ENCODE measurements at regions not wholly inside any gene's neighbourhood (a gene's known extent, or its start where the extent isn't known, plus 50 kb on each side); places are given as distances from the start of the nearest gene placed in this dataset.

DNA sequence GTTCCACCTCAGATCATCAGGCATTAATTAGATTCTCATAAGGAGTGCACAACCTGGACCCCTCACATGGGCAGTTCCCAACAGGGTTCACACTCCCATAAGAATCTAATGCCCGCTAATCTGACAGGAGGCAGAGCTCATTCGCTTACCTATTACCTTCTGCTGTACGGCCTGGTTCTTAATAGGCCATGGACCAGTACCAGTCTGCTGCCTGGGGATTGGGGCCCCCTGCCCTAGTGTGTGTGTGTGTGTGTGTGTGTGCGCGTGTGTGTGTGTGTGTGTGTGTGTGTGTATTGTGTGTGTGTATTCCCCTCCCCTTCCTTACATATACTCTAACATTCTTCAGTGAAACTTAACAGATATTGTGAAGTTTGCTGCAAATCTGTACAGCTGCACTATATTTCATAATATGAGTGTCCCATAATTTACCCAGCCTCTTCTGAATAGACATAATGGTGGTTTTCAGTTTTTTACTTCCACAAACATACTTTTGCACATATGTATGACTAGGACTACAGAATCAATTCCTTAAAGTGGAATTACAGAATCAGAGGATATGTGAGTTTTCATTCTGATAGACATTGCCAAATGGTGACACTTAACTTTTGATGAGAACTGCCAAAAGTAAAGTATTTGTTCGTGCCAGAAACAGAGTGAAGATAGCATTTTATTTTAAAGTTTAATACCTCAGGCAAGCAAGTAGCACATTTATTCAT, 205.2 kb upstream of the EEA1 start:
- DNase-seq (ENCODE audit: low read depth) = no peak

DNA sequence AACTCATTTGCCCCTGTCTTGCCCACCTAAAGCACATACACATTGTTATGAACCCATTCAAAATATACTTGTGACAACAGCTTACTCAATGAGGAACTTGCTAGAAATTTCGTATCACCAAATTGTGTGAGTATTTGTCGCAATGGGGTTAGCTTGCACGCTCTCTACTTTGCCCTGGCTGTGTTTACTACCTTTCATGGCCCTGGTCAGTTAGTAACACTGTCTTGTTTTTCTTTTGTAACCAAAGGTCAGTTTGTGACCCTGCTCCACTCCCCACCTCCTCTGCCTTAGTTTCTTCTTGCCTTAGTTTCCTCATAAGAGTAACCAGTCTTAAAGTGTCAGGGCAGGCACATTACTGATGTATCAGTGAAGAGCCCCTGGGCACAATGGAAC, 205.8 kb upstream of the EEA1 start:
- DNase-seq (ENCODE audit: low read depth) = no peak

DNA sequence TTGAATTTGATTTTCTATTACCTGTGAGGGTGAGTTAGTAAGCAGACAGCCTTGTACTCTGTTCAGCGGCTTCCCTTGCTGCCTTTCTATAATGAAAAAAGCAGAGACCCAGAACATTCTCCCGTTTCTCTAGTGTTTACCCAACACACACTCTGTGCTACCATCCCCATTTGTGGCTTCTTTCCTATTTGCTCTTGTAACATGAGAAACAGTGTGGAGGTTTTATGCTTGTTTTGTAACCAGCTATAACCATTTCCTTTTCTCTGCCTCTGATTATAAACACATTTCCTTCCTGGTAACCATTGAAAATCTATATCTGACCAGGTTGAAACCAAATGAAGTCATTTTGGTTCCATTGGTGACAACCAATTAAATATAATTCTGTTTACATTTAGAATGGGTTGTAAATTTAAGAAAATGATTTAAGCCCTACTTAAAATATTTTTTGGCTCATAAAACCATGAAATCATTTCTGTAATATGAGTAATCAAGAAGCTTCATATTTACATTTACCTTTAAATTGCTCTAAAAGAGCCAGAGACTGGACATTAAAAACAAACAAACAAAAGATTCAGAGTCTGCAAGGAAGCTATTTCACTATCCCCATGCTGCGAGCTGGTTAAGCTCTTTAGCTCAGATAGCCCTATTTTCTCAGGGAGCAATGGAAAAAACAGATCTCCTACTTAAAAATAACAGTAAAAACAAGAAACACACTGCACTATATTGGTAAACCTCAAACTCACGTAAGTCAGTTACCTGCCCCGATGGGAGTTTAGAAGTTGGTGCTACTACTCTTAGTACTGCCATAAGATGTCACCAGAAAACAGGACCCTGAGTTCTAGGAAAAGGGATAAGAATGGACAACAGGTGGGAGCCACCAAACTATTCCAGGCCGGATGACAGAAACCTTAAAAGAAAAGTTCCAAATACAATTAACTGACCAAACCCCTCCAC, 206.5 kb upstream of the EEA1 start:
- DNase-seq (ENCODE audit: low read depth) = no peak

DNA sequence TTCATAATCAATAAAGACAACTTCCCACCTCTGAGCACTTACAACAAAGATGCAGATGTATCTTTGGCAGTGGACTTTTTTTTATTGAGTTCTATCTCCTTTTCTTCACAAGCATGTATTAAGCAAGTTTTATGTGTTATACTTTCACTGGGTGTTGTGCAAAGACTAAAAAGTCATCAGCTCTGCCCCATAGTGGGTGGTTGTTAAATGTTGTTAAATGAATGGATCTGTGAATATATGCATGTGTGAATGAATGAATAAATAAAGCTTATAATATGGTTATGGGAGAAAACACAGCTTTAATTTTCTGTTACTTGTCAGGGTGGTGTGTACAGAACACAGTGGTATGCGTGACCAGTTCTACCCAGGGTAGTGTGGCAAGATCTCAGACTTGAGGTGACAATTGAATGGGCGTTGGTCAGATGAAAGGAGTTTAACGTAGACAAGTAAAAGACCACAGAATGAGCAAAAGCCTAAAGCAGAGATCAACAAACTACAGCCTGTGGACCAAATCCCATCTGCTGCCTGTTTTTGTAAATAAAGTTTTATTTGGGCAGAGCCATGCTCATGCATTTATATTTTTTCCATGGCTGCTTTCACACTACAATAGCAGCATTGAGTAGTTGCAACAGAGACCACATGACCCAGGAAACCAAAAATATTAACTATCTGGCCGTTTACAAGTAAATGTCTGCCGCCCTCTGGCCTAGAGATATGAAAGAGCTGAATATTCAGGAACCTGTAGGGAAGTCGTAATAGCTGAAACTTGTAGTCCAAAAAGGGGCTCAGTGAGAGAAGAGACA, 207.4 kb upstream of the EEA1 start:
- DNase-seq (ENCODE audit: low read depth) = no peak

DNA sequence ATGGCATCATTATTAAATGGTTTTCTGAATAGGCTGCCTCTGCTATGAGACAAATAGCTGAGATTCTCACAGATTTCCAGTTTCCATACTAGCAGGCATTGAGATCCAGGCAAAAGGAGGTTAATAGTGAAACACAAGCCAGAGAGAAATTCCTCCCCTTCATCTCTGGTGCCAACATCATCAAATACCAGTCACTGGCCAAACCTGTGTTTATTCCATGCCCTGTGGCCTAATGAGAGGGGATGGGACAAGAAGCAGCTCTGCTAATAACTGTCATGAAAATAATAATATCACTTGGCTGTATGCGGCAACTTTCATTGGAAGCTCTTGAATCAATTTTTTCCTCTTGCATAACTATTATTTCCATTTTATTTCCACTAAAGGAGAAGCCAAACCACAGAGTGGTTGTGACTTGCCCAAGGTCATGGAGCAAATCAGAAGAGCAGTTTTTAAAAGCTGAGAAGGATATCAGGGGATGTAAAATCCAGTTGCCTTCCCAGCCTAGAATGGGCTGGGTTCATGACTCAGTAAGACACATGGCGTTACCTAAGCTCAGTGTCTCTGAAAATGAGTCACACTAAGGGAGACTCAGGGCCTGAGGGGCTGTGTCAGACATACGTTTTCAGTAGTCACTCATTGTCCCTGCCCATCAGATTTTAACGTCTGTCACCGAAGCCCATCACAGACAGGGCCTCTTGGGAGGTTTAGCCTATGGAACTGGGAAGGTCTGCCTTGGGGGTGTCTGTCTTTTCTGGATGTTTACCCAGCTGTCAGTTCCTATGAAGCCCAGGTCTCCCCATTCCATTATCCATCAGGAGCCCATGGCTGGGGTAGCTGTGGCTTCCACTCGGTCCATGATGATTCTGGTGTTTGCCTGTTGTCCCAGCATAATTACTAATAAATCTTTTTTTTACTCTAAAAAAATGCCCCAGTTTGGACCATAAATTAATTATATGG, 208.8 kb upstream of the EEA1 start:
- DNase-seq (ENCODE audit: low read depth) = peak; percentile 49

DNA sequence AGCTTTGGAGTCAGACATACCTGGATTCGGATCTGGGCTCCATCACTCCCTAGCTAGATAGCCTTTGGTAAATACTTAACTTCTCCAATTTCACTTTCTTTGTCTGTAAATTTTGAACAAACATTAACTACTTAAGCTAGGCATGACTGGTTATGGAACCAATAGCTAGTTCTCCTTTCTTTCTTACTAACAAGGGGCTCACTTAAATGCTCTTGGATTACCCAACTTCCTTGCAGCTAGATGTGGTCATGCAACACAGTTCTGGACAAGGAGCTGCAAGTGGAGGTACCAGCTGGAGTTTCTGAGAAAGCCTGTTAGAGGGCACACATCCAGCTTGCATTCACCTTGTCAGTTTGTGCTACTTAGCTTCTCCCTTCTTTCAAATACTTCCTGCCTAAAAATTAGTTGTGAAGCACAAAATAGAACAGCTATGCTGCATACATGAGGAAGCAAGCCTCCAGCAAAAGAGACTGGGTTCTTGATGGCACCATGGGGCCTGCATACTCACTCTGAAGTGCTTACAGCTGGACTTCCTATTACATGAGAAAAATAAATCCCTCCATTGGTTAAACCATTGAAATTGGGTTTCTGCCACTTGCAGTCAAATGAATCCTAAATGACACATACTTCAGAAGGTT, 210.1 kb upstream of the EEA1 start:
- DNase-seq (ENCODE audit: low read depth) = no peak

DNA sequence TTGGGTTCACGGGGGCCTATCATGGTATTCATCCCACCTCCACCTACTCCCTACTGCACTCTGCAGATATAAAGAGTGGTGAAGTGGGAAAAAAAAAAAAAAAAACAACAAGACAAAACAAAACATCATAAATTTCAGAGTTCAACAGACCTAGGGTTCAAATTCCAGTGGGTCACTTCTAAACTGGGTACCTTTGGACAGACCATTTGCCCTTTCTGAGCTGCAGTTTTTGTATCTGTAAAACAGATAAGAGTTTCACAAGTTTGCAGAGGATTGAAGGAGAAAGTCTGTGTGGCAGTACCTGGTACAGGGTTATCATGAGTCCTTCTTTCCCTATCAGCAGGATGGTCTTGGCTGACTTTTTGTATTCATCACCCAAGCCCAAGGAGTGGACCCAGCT, 211.2 kb upstream of the EEA1 start:
- DNase-seq (ENCODE audit: low read depth) = no peak

DNA sequence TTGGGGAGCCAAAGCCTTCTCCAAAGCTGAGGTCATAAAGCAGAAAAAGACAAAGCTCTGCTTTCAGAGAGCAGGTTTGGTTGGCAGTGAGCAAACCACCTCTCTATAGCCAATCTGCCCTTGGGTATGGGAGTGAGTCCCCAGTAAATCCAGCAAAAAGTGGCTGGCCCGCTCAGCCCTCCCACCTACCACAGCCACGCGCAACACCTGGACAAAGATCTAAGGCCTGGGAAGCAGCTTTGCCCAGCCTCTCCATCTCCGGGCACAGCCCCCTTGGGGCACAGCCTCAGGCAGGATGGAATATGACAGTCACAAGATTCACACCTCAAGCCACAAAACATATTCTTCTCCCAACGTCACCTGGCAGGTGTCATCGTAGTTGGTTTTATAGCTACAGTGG, 211.7 kb upstream of the EEA1 start:
- no peak for DNase-seq (ENCODE audit: low read depth)

DNA sequence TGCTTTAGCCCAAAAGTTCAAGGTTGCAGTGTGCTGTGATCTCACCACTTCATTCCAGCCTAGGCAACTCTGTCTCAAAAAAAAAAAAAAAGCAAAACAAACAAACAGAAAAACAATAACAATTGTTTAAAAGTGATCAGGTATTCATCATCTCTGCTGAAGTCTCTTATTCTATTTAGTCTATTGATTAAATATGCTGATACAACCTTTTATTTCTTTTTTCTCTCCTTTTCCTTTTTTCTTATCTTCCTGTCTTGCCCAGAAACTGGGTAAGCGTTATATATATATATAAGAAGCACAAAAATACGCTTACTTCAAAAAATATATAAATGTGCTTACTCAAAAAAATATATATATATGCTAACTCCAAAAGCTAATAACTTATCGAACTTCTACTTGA, 213.8 kb upstream of the EEA1 start:
- no peak for DNase-seq (ENCODE audit: low read depth)

DNA sequence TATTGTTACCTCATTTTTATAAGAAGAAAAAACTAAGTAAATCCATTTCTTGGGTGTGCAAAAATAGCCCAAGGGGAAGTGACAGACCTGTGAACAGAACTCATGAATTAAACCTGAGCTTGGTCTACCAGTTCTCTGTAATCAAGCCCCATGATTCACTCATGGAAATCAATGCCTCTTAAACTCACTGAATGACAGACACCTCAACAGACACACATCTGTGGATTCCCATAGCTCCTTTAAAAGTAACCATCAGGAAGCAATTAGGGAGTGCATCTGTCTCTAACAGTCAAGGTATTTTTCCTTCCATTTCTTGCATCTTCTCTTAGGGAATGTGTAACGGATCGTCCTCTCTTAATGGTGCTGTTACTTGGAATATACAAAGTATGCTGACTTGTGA, 215.0 kb upstream of the EEA1 start:
- no peak for DNase-seq (ENCODE audit: low read depth)

DNA sequence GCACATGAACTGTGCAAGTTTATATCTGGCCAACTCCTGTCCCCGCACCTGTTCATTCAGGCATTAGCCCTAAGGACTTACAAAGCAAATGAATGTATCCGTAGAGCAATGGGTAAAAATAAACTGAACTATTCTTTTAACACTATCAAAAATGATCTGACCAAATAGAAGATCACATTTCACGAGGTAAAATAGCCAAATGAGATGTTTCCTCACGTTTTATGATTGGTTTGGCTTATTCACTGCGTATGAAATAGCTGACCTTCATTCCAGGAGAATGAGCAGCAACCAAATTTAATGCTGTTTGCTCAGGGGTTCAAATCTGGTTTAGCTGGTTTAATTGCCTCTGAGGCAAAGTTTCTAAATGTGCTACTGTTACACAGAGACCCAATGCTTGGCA, 216.0 kb upstream of the EEA1 start:
- no peak for DNase-seq (ENCODE audit: low read depth)

DNA sequence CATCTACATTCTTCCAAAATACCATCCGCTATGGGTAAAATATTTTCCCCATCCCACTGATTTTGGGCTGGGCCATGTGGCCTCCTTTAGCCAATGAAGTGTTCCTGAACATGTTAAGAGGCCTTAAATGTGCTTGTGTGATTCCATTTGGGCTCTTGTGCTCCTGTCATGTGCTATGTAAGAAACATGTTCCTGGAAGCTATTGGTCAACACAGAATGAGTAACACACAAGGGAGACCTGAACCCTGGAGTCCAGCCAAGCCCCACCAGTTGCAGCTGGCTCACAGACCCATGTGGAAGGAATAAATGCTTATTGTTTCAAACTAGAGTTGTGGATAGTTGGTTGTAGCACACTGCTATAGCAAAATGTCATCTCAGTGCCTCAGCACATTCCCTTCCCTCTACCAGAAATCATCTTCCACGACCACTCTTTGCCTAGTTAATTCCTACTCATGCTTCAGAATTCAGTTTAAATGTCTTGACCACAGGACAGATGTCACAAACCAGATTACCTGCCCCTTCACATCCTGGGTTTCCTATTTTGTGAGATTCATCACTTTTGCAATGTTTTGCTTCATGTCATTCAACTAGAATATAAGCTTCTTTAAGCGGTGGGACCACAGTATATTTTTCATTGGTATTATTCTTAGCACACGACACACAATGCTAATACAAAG, 217.3 kb upstream of the EEA1 start:
- no peak for DNase-seq (ENCODE audit: low read depth)

DNA sequence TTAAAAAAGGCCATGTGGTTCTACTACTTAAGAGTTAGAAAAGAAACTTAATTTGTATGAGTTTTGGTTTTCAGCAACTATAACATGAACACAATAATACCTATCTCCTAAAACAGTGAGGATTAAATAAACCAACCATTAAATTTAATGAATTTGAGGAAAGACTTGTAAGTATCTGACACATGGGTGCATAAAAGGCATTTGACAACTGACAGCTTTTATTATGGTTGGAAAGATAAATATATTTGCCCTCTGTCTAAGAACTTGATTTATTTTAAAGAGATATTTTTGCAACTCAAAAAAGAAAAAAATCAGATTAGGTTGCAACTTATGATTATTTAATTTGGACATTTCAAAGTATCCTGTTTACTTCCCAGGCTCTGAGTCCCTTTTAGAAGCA, 217.9 kb upstream of the EEA1 start:
- no peak for DNase-seq (ENCODE audit: low read depth)

DNA sequence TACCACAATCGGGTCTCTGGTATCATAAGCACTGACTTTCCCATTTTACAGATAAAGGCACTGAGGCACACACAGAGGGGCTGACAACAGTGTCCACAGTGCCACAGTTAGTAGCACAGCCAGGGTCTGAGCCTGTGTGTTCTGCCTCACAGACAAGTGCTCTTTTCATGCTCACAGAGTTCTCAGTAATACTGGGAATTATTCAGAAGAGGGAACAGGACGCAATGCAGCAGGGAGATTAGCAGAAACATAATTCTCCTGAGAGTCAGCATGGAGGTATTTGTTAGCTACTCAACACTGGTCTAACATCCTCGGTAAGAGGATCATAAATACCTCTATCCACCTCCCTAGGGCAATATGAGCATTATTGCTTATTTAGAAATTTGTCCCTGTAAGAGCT, 219.3 kb upstream of the EEA1 start:
- no peak for DNase-seq (ENCODE audit: low read depth)

DNA sequence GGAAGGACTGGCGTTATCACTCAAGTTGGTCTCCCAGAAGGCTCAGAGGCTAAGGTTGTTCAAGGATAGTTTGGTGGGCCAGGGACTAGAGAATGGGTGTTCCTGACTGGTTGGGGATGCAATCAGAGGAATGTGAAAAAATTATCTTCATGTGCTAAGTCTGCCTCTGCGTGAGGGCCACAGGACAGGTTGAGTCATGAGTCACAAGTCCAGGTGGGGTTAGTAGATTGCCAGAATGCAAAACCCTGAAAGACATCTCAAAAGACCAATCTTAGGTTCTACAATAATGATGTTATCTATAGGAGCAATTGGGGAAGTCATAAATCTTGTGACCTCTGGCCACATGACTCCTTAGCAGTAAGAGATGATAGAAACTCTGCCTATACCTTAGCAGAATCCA, 220.1 kb upstream of the EEA1 start:
- DNase-seq (ENCODE audit: low read depth) = no peak

DNA sequence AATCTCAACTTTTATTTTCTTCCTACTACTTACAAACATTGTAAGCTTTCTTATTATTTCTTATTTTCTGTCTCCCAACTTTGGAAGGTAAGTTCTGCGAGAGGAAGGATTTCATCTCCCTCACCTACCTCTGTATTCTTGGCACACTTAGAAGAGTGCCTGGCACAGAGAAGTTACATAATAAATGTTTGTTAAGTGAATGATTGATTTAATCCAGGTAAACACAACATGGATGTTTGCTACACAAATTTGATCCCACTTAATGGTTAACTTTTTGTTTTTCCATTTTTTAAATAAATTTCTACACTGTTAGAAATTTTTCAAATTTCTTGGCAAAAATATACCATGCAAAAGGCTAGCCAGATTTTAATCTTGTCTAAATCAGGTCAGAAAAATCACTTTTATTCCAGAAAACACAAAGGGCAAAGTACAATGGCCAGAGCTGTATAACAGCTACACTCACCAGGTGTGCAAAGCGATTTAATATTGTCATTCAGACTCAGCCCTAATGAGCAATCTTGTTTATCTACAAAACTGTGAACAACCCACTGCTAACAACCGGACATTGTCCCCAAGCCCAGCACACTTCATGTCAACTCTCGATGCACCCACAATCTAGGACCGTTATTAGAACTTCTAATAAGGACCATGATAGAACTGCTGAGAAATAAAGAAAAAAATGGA, 222.1 kb upstream of the EEA1 start:
- DNase-seq (ENCODE audit: low read depth) = no peak

DNA sequence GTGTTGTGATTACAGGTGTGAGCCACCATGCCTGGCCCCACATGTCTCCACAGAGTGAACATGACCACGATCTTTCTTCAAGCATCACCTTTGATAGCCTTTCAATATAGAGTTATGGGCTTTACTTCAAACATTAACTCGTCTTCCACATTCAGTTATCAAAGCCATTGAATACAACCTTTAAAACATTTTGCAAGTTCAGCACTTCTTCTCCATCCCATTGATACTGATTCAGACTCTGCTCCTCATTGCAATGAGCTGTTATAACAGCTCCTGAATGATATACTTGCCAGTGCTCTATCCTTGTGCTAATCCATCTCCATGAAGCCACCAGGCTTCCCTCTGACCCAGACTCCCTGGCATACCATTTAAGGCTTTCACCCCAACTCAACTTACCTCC, 223.5 kb upstream of the EEA1 start:
- DNase-seq (ENCODE audit: low read depth) = no peak

DNA sequence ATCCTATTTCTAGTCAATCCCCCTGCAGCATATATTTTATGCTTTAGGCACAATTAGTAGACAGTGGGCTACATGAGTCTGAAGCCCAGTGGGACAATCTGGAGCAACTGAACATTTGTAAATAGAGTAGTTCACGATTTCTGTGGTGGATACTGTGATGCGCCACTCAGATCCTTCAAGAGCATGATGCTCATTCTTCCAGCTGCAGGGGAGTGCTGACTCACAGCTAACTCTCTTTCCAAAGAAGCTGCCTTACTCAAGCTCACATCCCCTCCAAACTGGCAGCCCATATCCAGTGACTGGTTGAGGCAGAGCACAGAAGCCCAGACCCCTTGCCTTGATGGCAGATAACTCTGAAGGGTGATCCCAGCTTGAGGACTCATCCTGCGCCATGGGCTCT, 224.2 kb upstream of the EEA1 start:
- DNase-seq (ENCODE audit: low read depth) = no peak

DNA sequence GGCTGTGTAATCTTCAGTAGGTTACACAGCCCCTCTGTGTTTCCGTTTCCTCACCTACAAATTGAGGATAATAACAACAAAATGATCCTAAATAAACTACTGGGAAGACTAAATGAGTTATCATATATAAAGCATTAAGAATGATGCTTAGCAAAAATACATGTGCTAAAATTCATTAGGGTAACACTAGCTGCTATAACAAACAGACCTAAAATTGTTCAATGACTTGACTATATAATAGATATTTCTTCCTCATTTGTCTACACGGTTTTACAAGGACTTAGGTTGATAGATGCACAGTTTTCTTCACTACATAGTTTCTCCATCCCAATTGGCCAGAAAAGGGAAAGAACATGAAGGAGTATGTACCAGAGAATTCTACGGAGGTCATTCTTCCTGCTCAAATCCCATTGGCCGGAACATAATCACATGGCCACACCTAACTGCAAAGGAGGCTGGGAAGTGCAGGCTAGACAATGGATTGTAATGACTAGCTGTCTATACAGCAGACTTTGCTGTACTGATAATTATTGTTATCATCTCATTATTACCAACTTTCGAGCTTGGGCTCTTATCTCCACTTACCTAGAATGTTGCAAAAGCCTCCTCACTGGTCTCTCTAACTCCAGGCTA, 223.5 kb upstream of the NUDT4 start:
- no peak for DNase-seq (ENCODE audit: low read depth)
